PFSK-1 (cell line): ENCODE measurements at regions not wholly inside any gene's neighbourhood (a gene's known extent, or its start where the extent isn't known, plus 50 kb on each side); places are given as distances from the start of the nearest gene placed in this dataset.

Experiments
- FOXP2 ChIP-seq: optimal IDR thresholded peaks from 2 replicates; pipeline ENCODE3; 2011; ENCODE audit warnings: borderline replicate concordance, control low read depth, inconsistent platforms; ENCODE audit not compliant: insufficient read depth; ENCODE audit errors: extremely low read length, extremely low read depth
- POLR2AphosphoS5 ChIP-seq: IDR thresholded peaks from 2 replicates; pipeline ENCODE4 v1.6.1; 2012; ENCODE audit warnings: low read depth, mild to moderate bottlenecking, control low read depth, low read length, moderate library complexity
- SIN3A ChIP-seq: IDR thresholded peaks from 2 replicates; pipeline ENCODE4 v1.6.1; 2012; ENCODE audit warnings: mild to moderate bottlenecking, low read length, moderate library complexity, borderline replicate concordance; ENCODE audit not compliant: insufficient read depth
- TAF1 ChIP-seq: IDR thresholded peaks from 2 replicates; pipeline ENCODE4 v1.6.1; 2012; ENCODE audit warnings: low read length, control low read depth, borderline replicate concordance; ENCODE audit not compliant: insufficient read depth
- TF ChIP-seq, protein P1 (sequence below), 2 experiments: IDR thresholded peaks; 2 replicates each; pipeline versions ENCODE4 v1.6.1 to v1.8.0; 2011 to 2012; ENCODE audit warnings: low read depth in 2 of 2, low read length in 2 of 2, control low read depth in 1 of 2, inconsistent platforms in 1 of 2, mild to moderate bottlenecking in 1 of 2, moderate library complexity in 1 of 2; ENCODE audit not compliant: insufficient read depth in 1 of 2

DNA sequence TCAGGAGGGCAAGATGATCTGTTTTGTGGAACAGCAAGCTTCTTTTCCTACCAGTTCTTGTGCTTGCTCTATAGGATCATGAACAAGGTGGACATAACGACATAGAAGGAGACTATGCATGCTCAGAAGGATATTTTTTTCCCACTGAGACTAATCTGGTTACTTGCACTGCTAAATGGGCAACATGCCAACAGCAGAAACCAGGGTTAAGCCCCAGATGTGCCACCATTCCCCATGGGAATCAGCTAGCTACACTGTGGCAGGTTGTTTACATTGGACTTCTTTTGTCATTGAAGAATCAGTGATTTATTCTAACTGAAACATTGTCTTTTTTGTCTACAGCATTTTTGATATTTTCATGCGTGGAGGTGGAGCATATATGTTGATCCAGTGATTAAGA, 165.6 kb downstream of the C4orf33 start:
- TF ChIP-seq, protein P1, sequence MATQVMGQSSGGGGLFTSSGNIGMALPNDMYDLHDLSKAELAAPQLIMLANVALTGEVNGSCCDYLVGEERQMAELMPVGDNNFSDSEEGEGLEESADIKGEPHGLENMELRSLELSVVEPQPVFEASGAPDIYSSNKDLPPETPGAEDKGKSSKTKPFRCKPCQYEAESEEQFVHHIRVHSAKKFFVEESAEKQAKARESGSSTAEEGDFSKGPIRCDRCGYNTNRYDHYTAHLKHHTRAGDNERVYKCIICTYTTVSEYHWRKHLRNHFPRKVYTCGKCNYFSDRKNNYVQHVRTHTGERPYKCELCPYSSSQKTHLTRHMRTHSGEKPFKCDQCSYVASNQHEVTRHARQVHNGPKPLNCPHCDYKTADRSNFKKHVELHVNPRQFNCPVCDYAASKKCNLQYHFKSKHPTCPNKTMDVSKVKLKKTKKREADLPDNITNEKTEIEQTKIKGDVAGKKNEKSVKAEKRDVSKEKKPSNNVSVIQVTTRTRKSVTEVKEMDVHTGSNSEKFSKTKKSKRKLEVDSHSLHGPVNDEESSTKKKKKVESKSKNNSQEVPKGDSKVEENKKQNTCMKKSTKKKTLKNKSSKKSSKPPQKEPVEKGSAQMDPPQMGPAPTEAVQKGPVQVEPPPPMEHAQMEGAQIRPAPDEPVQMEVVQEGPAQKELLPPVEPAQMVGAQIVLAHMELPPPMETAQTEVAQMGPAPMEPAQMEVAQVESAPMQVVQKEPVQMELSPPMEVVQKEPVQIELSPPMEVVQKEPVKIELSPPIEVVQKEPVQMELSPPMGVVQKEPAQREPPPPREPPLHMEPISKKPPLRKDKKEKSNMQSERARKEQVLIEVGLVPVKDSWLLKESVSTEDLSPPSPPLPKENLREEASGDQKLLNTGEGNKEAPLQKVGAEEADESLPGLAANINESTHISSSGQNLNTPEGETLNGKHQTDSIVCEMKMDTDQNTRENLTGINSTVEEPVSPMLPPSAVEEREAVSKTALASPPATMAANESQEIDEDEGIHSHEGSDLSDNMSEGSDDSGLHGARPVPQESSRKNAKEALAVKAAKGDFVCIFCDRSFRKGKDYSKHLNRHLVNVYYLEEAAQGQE (IDR thresholded peaks at IDR 0.05; ENCODE audit: insufficient read depth in 1 of 2, low read depth in 2 of 2, low read length in 2 of 2) = no peak
- TF ChIP-seq TAF1 (no peak), POLR2AphosphoS5 (no peak), SIN3A (no peak), FOXP2 (no peak)
